ENCODE measurements at regions not wholly inside any gene's neighbourhood (a gene's known extent, or its start where the extent isn't known, plus 50 kb on each side); places are given as distances from the start of the nearest gene placed in this dataset.
"Not testable (repeated sequence)": the region's sequence is repeated elsewhere in the genome, so short reads cannot be mapped to it uniquely, and the experiment has no call there.

GRCh38 chr3:81838457-81838856 lies 77.0 kb upstream of the GBE1 start:
- H3K27ac ChIP-seq: no peak overlapping the region
- H3K4me1 ChIP-seq: no peaks in the 10 kb centered on the region
- no peak overlapping the region for H3K4me3 ChIP-seq
- no peaks in the 10 kb centered on the region for H3K36me3 ChIP-seq
- no peaks in the 10 kb centered on the region for H3K9me3 ChIP-seq
- no peak for TF ChIP-seq EP300 (IDR thresholded peaks at IDR 0.05)
- no peak for TF ChIP-seq POLR2AphosphoS5 (IDR thresholded peaks at IDR 0.05)
- TF ChIP-seq, protein P1, sequence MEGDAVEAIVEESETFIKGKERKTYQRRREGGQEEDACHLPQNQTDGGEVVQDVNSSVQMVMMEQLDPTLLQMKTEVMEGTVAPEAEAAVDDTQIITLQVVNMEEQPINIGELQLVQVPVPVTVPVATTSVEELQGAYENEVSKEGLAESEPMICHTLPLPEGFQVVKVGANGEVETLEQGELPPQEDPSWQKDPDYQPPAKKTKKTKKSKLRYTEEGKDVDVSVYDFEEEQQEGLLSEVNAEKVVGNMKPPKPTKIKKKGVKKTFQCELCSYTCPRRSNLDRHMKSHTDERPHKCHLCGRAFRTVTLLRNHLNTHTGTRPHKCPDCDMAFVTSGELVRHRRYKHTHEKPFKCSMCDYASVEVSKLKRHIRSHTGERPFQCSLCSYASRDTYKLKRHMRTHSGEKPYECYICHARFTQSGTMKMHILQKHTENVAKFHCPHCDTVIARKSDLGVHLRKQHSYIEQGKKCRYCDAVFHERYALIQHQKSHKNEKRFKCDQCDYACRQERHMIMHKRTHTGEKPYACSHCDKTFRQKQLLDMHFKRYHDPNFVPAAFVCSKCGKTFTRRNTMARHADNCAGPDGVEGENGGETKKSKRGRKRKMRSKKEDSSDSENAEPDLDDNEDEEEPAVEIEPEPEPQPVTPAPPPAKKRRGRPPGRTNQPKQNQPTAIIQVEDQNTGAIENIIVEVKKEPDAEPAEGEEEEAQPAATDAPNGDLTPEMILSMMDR (IDR thresholded peaks at IDR 0.05): no peak
- TF ChIP-seq POLR2A (IDR thresholded peaks at IDR 0.05): no peak
- H3K27me3 ChIP-seq: no peaks in the 10 kb centered on the region
- WGBS, 2 donors (ENCODE audit: low coverage in 1 of 2): 50 to 85% methylated on average over 1 of the region's 1 CpG
- ATAC-seq: no peak

DNA sequence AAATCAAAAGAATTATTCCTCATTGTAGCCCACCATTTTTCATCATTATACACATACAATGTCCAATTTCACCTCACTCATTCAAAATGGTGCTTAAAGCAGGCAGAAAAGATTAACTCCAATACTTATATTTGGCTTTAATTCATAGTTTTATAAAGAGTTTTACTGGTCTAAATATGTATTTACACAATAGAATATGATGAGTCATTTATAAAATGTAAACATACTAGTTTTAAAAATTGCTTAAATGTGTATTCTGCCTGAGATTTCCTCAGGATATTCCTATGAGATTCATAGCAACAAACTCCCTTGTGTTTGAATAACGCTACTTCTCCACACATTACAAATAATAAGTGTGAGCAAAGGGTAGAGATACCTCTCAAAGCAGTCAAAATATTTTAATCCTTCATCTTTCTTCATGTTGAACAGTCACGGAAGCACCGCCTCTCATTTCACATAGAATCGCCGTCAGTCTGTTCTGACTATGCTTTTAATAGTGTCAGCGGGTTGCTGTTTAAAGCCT lies 75.7 kb upstream of the GBE1 start:
- WGBS, 2 donors (ENCODE audit: low coverage in 1 of 2): 78 to 81% methylated on average over 6 of the region's 6 CpGs
- H3K27me3 ChIP-seq: no peaks in the 10 kb centered on the region
- no peak for TF ChIP-seq POLR2A (IDR thresholded peaks at IDR 0.05)
- TF ChIP-seq EP300 (IDR thresholded peaks at IDR 0.05): no peak
- TF ChIP-seq, protein P1 (IDR thresholded peaks at IDR 0.05): no peak
- no peak for TF ChIP-seq POLR2AphosphoS5 (IDR thresholded peaks at IDR 0.05)
- H3K4me3 ChIP-seq: no peak overlapping the region
- no peaks in the 10 kb centered on the region for H3K4me1 ChIP-seq
- ATAC-seq: no peak
- no peaks in the 10 kb centered on the region for H3K9me3 ChIP-seq
- no peak overlapping the region for H3K27ac ChIP-seq
- no peaks in the 10 kb centered on the region for H3K36me3 ChIP-seq

- Histone ChIP-seq H3K9me3 (no peaks in the 10 kb centered on the region), H3K27me3 (no peaks in the 10 kb centered on the region), H3K4me1 (no peaks in the 10 kb centered on the region), H3K4me3 (no peak overlapping the region), H3K27ac (no peak overlapping the region), H3K36me3 (no peaks in the 10 kb centered on the region)
- no peak for TF ChIP-seq EP300 (IDR thresholded peaks at IDR 0.05)
- TF ChIP-seq POLR2A (IDR thresholded peaks at IDR 0.05): no peak
- TF ChIP-seq, protein P1 (IDR thresholded peaks at IDR 0.05): no peak
- no peak for TF ChIP-seq POLR2AphosphoS5 (IDR thresholded peaks at IDR 0.05)
- ATAC-seq: no peak
Measured at GRCh38 chr3:81829937-81830336, 68.5 kb upstream of the GBE1 start.

DNA sequence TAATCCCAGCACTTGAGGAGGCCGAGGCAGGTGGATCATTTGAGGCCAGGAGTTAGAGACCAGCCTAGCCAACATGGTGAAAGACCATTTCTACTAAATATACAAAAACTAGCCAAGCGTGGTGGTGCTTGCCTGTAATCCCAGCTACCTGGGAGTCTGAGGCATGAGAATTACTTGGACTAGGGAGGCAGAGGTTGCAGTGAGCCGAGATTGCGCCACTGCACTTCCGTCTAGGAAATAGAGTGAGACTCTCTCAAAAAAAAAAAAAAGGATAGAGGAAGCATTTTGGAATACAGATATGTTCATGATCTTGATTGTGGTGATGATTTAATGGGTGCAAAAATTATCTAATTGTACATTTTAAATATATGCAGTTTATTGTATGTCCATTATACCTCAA lies 67.8 kb upstream of the GBE1 start:
- ATAC-seq, H3K4me3 ChIP-seq, H3K27me3 ChIP-seq, H3K36me3 ChIP-seq, H3K4me1 ChIP-seq, H3K9me3 ChIP-seq, H3K27ac ChIP-seq: not testable (repeated sequence)
- WGBS, 2 donors (ENCODE audit: low coverage in 1 of 2): 83 to 85% methylated on average over 5 of the region's 5 CpGs

GRCh38 chr3:81823882-81824395 lies 62.5 kb upstream of the GBE1 start:
- Histone ChIP-seq H3K27me3 (no peaks in the 10 kb centered on the region), H3K9me3 (no peaks in the 10 kb centered on the region), H3K36me3 (no peaks in the 10 kb centered on the region), H3K4me1 (no peaks in the 10 kb centered on the region), H3K27ac (no peak overlapping the region), H3K4me3 (no peak overlapping the region)
- TF ChIP-seq POLR2AphosphoS5 (IDR thresholded peaks at IDR 0.05): no peak
- TF ChIP-seq, protein P1 (IDR thresholded peaks at IDR 0.05): no peak
- TF ChIP-seq POLR2A (IDR thresholded peaks at IDR 0.05): no peak
- no peak for TF ChIP-seq EP300 (IDR thresholded peaks at IDR 0.05)
- ATAC-seq: no peak
- WGBS, 2 donors (ENCODE audit: low coverage in 1 of 2): 19 to 36% methylated on average over 2 of the region's 2 CpGs
